ENCODE measurements at regions not wholly inside any gene's neighbourhood (a gene's known extent, or its start where the extent isn't known, plus 50 kb on each side); places are given as distances from the start of the nearest gene placed in this dataset.

- TF ChIP-seq CTCF (IDR thresholded peaks at IDR 0.05) = no peak
- no peak for TF ChIP-seq E2F4 (CRISPR knock-in tag; IDR thresholded peaks at IDR 0.05; ENCODE audit: borderline replicate concordance, low read depth)
- TF ChIP-seq MAX (CRISPR knock-in tag; IDR thresholded peaks at IDR 0.05) = no peak
- no peak for TF ChIP-seq ELF4 (CRISPR knock-in tag; IDR thresholded peaks at IDR 0.05; ENCODE audit: low read depth)
- no peak for TF ChIP-seq ETV6 (CRISPR knock-in tag; IDR thresholded peaks at IDR 0.05)
- TF ChIP-seq MLX (CRISPR knock-in tag; IDR thresholded peaks at IDR 0.05) = no peak
- TF ChIP-seq TCF7 (CRISPR knock-in tag; IDR thresholded peaks at IDR 0.05; ENCODE audit: low read depth) = no peak
- no peak for TF ChIP-seq MYBL2 (CRISPR knock-in tag; IDR thresholded peaks at IDR 0.05)
- no peak for TF ChIP-seq PREB (CRISPR knock-in tag; IDR thresholded peaks at IDR 0.05; ENCODE audit: borderline replicate concordance)
- TF ChIP-seq E2F5 (CRISPR knock-in tag; IDR thresholded peaks at IDR 0.05) = no peak
These were observed 70.0 kb upstream of the ZNF281 start for GRCh38 chr1:200479816-200480215.
